HT-29 (cell line): ENCODE measurements at regions not wholly inside any gene's neighbourhood (a gene's known extent, or its start where the extent isn't known, plus 50 kb on each side); places are given as distances from the start of the nearest gene placed in this dataset.
A peak's percentile ranks its signal among the peaks of the same experiment; 100 is the strongest.
"Not testable (repeated sequence)": the region's sequence is repeated elsewhere in the genome, so short reads cannot be mapped to it uniquely, and the experiment has no call there.

Source experiments
- DNase-seq: peaks from one replicate; pipeline ENCODE4 v3.0.0-alpha.2; 2015; ENCODE audit warnings: low spot score

- DNase-seq, result no peak
Measured at GRCh38 chr4:158313566-158313965, 103.3 kb downstream of the TMEM144 start.

GRCh38 chr4:158314756-158315487 lies 104.6 kb downstream of the TMEM144 start:
- no peak for DNase-seq

GRCh38 chr4:158315706-158316105 lies 105.4 kb downstream of the TMEM144 start:
- no peak for DNase-seq

GRCh38 chr4:158316264-158316663 lies 106.0 kb downstream of the TMEM144 start:
- no peak for DNase-seq

- DNase-seq, result no peak
Measured at GRCh38 chr4:158319880-158320279, 109.6 kb downstream of the TMEM144 start.

- peak; percentile 3 for DNase-seq
Measured at GRCh38 chr4:158322109-158322508, 111.8 kb downstream of the TMEM144 start.

- DNase-seq, result peak; percentile 13
Measured at GRCh38 chr4:158327525-158327924, 117.2 kb downstream of the TMEM144 start.

- DNase-seq, result no peak
Measured at GRCh38 chr4:158331863-158332262, 121.6 kb downstream of the TMEM144 start.

- no peak for DNase-seq
Measured at GRCh38 chr4:158333820-158334219, 123.5 kb downstream of the TMEM144 start.

- DNase-seq, result no peak
Measured at GRCh38 chr4:158341896-158342295, 131.6 kb downstream of the TMEM144 start.

GRCh38 chr4:158346576-158346975 lies 136.3 kb downstream of the TMEM144 start:
- DNase-seq, result no peak

- DNase-seq, result no peak
Measured at GRCh38 chr4:158347556-158347955, 137.3 kb downstream of the TMEM144 start.

- DNase-seq, result no peak
Measured at GRCh38 chr4:158350161-158350560, 139.9 kb downstream of the TMEM144 start.

GRCh38 chr4:158353541-158354304 lies 143.4 kb downstream of the TMEM144 start:
- no peak for DNase-seq

- DNase-seq, result no peak
Measured at GRCh38 chr4:158356301-158356700, 146.0 kb downstream of the TMEM144 start.

- DNase-seq, result not testable (repeated sequence)
Measured at GRCh38 chr4:158367932-158368441, 153.7 kb upstream of the RXFP1 start.

- no peak for DNase-seq
Measured at GRCh38 chr4:158371158-158371557, 150.5 kb upstream of the RXFP1 start.

- no peak for DNase-seq
Measured at GRCh38 chr4:158374318-158374717, 147.4 kb upstream of the RXFP1 start.

- no peak for DNase-seq
Measured at GRCh38 chr4:158376106-158376840, 145.4 kb upstream of the RXFP1 start.

GRCh38 chr4:158384414-158384813 lies 137.3 kb upstream of the RXFP1 start:
- DNase-seq, result no peak

GRCh38 chr4:158395343-158395742 lies 126.3 kb upstream of the RXFP1 start:
- no peak for DNase-seq

- no peak for DNase-seq
Measured at GRCh38 chr4:158395889-158396288, 125.8 kb upstream of the RXFP1 start.
